Activated CD4-positive, alpha-beta T cell treated with anti-CD3 and anti-CD28 coated beads, Interleukin-2, Interleukin-4, amounts not matched to agents 100 ng/mL and 50 ng/mL, durations not matched to agents 16 hours and 8 hours (primary cell): ENCODE measurements at regions not wholly inside any gene's neighbourhood (a gene's known extent, or its start where the extent isn't known, plus 50 kb on each side); places are given as distances from the start of the nearest gene placed in this dataset.
"Not testable (repeated sequence)": the region's sequence is repeated elsewhere in the genome, so short reads cannot be mapped to it uniquely, and the experiment has no call there.

ENCODE experiments used
- DNase-seq: peaks from one replicate; pipeline ENCODE4 v3.0.0-alpha.2; 2020; ENCODE audit warnings: low spot score

- not testable (repeated sequence) for DNase-seq
These were observed 85.9 kb upstream of the GRAMD1B start for GRCh38 chr11:123344188-123344587.

GRCh38 chr11:123338997-123339752, 90.9 kb upstream of the GRAMD1B start:
- peak; percentile 37 for DNase-seq

- peak; percentile 8 for DNase-seq
These were observed 91.7 kb upstream of the GRAMD1B start for GRCh38 chr11:123338266-123338800.

GRCh38 chr11:123334925-123335324, 95.1 kb upstream of the GRAMD1B start:
- no peak for DNase-seq

- not testable (repeated sequence) for DNase-seq
These were observed 97.5 kb upstream of the GRAMD1B start for GRCh38 chr11:123332577-123332976.

- DNase-seq = no peak
These were observed 99.1 kb upstream of the GRAMD1B start for GRCh38 chr11:123330948-123331347.

- DNase-seq = no peak
These were observed 99.6 kb upstream of the GRAMD1B start for GRCh38 chr11:123330471-123330870.

GRCh38 chr11:123330071-123330470, 100.0 kb upstream of the GRAMD1B start:
- DNase-seq = no peak

GRCh38 chr11:123328281-123328867, 101.7 kb upstream of the GRAMD1B start:
- DNase-seq = no peak

- no peak for DNase-seq
These were observed 104.5 kb upstream of the GRAMD1B start for GRCh38 chr11:123325533-123325932.

GRCh38 chr11:123323568-123323967, 106.5 kb upstream of the GRAMD1B start:
- no peak for DNase-seq

- no peak for DNase-seq
These were observed 108.4 kb upstream of the GRAMD1B start for GRCh38 chr11:123321636-123322035.

GRCh38 chr11:123318623-123319022, 111.4 kb upstream of the GRAMD1B start:
- DNase-seq = no peak

- DNase-seq = not testable (repeated sequence)
These were observed 111.9 kb upstream of the GRAMD1B start for GRCh38 chr11:123318132-123318531.

GRCh38 chr11:123316003-123316402, 114.1 kb upstream of the GRAMD1B start:
- no peak for DNase-seq

GRCh38 chr11:123314972-123315371, 115.1 kb upstream of the GRAMD1B start:
- no peak for DNase-seq

GRCh38 chr11:123313262-123313661, 116.8 kb upstream of the GRAMD1B start:
- no peak for DNase-seq

- no peak for DNase-seq
These were observed 113.0 kb upstream of the CLMP start for GRCh38 chr11:123308077-123308476.

GRCh38 chr11:123307276-123307675, 112.2 kb upstream of the CLMP start:
- DNase-seq = no peak

GRCh38 chr11:123306531-123306930, 111.5 kb upstream of the CLMP start:
- DNase-seq = no peak

- DNase-seq = no peak
These were observed 110.7 kb upstream of the CLMP start for GRCh38 chr11:123305601-123306375.

- DNase-seq = no peak
These were observed 109.9 kb upstream of the CLMP start for GRCh38 chr11:123304828-123305466.
